Liver (tissue), 7 donors: ENCODE measurements at regions not wholly inside any gene's neighbourhood (a gene's known extent, or its start where the extent isn't known, plus 50 kb on each side); places are given as distances from the start of the nearest gene placed in this dataset.

Experiments used
- DNase-seq: peaks from one replicate; pipeline ENCODE4 v3.0.0-alpha.2; 2017; ENCODE audit warnings: low spot score
- H3K27ac ChIP-seq, 2 donors: one replicate each; pipeline ENCODE4 v1.7.0; 2013; ENCODE audit warnings: inconsistent platforms in 2 of 2, low read length in 2 of 2, control low read depth in 1 of 2, low read depth in 1 of 2, mild to moderate bottlenecking in 1 of 2
- H3K27me3 ChIP-seq, 4 donors: one replicate each; pipeline versions ENCODE4 v1.6.1 to v1.7.0; 2013; ENCODE audit warnings: low read length in 3 of 4, inconsistent platforms in 1 of 4, mild to moderate bottlenecking in 1 of 4, moderate library complexity in 1 of 4; ENCODE audit not compliant: control insufficient read depth in 4 of 4, insufficient read depth in 4 of 4
- H3K36me3 ChIP-seq, 4 donors: one replicate each; pipeline versions ENCODE4 v1.6.1 to v1.7.0; 2013; ENCODE audit warnings: low read length in 3 of 4, mild to moderate bottlenecking in 3 of 4, low read depth in 1 of 4, moderate library complexity in 1 of 4; ENCODE audit not compliant: control insufficient read depth in 4 of 4, insufficient read depth in 3 of 4
- H3K4me1 ChIP-seq, 4 donors: one replicate each; pipeline versions ENCODE4 v1.6.1 to v1.7.0; 2013; ENCODE audit warnings: low read length in 3 of 4, mild to moderate bottlenecking in 3 of 4, moderate library complexity in 1 of 4; ENCODE audit not compliant: control insufficient read depth in 4 of 4, insufficient read depth in 4 of 4
- H3K4me3 ChIP-seq, 3 donors: one replicate each; pipeline versions ENCODE4 v1.6.1 to v1.7.0; 2013; ENCODE audit warnings: low read length in 3 of 3, control low read depth in 1 of 3, low read depth in 1 of 3, mild to moderate bottlenecking in 1 of 3
- H3K9ac ChIP-seq, 2 donors: one replicate each; pipeline ENCODE4 v1.7.0; 2013; ENCODE audit warnings: low read length in 2 of 2, mild to moderate bottlenecking in 2 of 2, moderate library complexity in 2 of 2, control low read depth in 1 of 2, low read depth in 1 of 2
- H3K9me3 ChIP-seq, 4 donors: one replicate each; pipeline versions ENCODE4 v1.6.1 to v1.7.0; 2013; ENCODE audit warnings: low read length in 3 of 4; ENCODE audit not compliant: control insufficient read depth in 4 of 4
- EGR1 ChIP-seq, 2 donors: IDR thresholded peaks; 2 replicates each; pipeline ENCODE4 v1.6.1; 2016 to 2018; ENCODE audit warnings: antibody characterized with exemption in 2 of 2, low read depth in 2 of 2
- FOXA1 ChIP-seq: IDR thresholded peaks from 2 replicates; pipeline ENCODE4 v1.6.1; 2016; ENCODE audit warnings: antibody characterized with exemption
- FOXA2 ChIP-seq: IDR thresholded peaks from 2 replicates; pipeline ENCODE4 v1.6.1; 2016; ENCODE audit warnings: antibody characterized with exemption
- HNF4A ChIP-seq, 2 donors: conservative IDR thresholded peaks; 2 replicates each; pipeline ENCODE4 v1.6.1; 2016; ENCODE audit warnings: antibody characterized with exemption in 2 of 2, mild to moderate bottlenecking in 2 of 2
- HNF4G ChIP-seq: IDR thresholded peaks from 2 replicates; pipeline ENCODE4 v1.6.1; 2016; ENCODE audit warnings: antibody characterized with exemption
- JUND ChIP-seq, 2 donors: IDR thresholded peaks; 2 replicates each; pipeline ENCODE4 v1.6.1; 2016; ENCODE audit warnings: antibody characterized with exemption in 2 of 2
- MAX ChIP-seq: IDR thresholded peaks from 2 replicates; pipeline ENCODE4 v1.6.1; 2016; ENCODE audit warnings: antibody characterized with exemption
- NR2F2 ChIP-seq: IDR thresholded peaks from 2 replicates; pipeline ENCODE4 v1.6.1; 2016; ENCODE audit warnings: antibody characterized with exemption
- RAD21 ChIP-seq, 2 donors: IDR thresholded peaks; 2 replicates each; pipeline ENCODE4 v1.6.1; 2016; ENCODE audit warnings: antibody characterized with exemption in 2 of 2, mild to moderate bottlenecking in 2 of 2
- REST ChIP-seq: IDR thresholded peaks from 2 replicates; pipeline ENCODE4 v1.6.1; 2016; ENCODE audit warnings: antibody characterized with exemption, mild to moderate bottlenecking
- RXRA ChIP-seq, 2 donors: IDR thresholded peaks; 2 replicates each; pipeline ENCODE4 v1.6.1; 2017 to 2018; ENCODE audit warnings: antibody characterized with exemption in 2 of 2, mild to moderate bottlenecking in 1 of 2
- TAF1 ChIP-seq: conservative IDR thresholded peaks from 2 replicates; pipeline ENCODE4 v1.6.1; 2016; ENCODE audit warnings: antibody characterized with exemption, mild to moderate bottlenecking
- YY1 ChIP-seq: IDR thresholded peaks from 2 replicates; pipeline ENCODE4 v1.6.1; 2016; ENCODE audit warnings: antibody characterized with exemption, mild to moderate bottlenecking
- ZBTB33 ChIP-seq: IDR thresholded peaks from 2 replicates; pipeline ENCODE4 v1.6.1; 2016; ENCODE audit warnings: antibody characterized with exemption
- WGBS: extraction: QIAGEN DNeasy Blood & Tissue Kit; methylation state at CpG from one replicate; pipeline ENCODE4 v1.1.7; 2013; 5-methylcytosine and 5-hydroxymethylcytosine counted together
- donor health status: healthy.
- donor health status: healthy.
- donor health status: healthy.
- donor health status: healthy.

- Histone ChIP-seq H3K4me1 (no peaks in the 10 kb centered on the region), H3K27me3 (no peaks in the 10 kb centered on the region), H3K36me3 (no peaks in the 10 kb centered on the region), H3K9me3 (no peaks in the 10 kb centered on the region), H3K27ac (no peak overlapping the region), H3K4me3 (no peak overlapping the region), H3K9ac (no peak overlapping the region)
- no peak for TF ChIP-seq HNF4G
- TF ChIP-seq EGR1 (IDR thresholded peaks at IDR 0.05; ENCODE audit: low read depth in 2 of 2), result no peak
- TF ChIP-seq RAD21 (IDR thresholded peaks at IDR 0.05), result no peak
- TF ChIP-seq ZBTB33, result no peak
- no peak for TF ChIP-seq NR2F2
- TF ChIP-seq YY1, result no peak
- no peak for TF ChIP-seq REST
- no peak for TF ChIP-seq TAF1
- TF ChIP-seq FOXA1, result no peak
- TF ChIP-seq MAX, result no peak
- no peak for TF ChIP-seq HNF4A (conservative IDR thresholded peaks at IDR 0.05)
- no peak for DNase-seq
- 73% methylated on average over 3 of the region's 3 CpGs for WGBS
These were observed 186.3 kb upstream of the EGLN3 start for GRCh38 chr14:34137001-34137745.

- WGBS, result 89% methylated on average over 7 of the region's 7 CpGs
- Histone ChIP-seq H3K4me1 (no peaks in the 10 kb centered on the region), H3K4me3 (no peak overlapping the region), H3K27ac (no peak overlapping the region), H3K9ac (no peak overlapping the region), H3K9me3 (no peaks in the 10 kb centered on the region), H3K27me3 (peaks cover 0 to 3% (median 0%) of the 10 kb centered on the region in 4 donors), H3K36me3 (no peaks in the 10 kb centered on the region)
- DNase-seq, result no peak
- TF ChIP-seq FOXA1 (no peak), MAX (no peak), YY1 (no peak), RXRA (IDR thresholded peaks at IDR 0.05) (no peak)
These were observed 184.6 kb upstream of the EGLN3 start for GRCh38 chr14:34135492-34135891.

GRCh38 chr14:34134484-34134883 lies 183.6 kb upstream of the EGLN3 start:
- peaks cover 0 to 3% (median 0%) of the 10 kb centered on the region in 4 donors for H3K27me3 ChIP-seq
- no peaks in the 10 kb centered on the region for H3K36me3 ChIP-seq
- no peaks in the 10 kb centered on the region for H3K4me1 ChIP-seq
- no peaks in the 10 kb centered on the region for H3K9me3 ChIP-seq
- no peak overlapping the region for H3K4me3 ChIP-seq
- WGBS, result 83% methylated on average over 3 of the region's 3 CpGs
- DNase-seq, result no peak
- no peak overlapping the region for H3K27ac ChIP-seq
- no peak overlapping the region for H3K9ac ChIP-seq
- TF ChIP-seq FOXA2 (no peak), JUND (IDR thresholded peaks at IDR 0.05) (no peak), RXRA (IDR thresholded peaks at IDR 0.05) (no peak)
